Liver (tissue), 7 donors: ENCODE measurements at regions not wholly inside any gene's neighbourhood (a gene's known extent, or its start where the extent isn't known, plus 50 kb on each side); places are given as distances from the start of the nearest gene placed in this dataset.

Experiments used
- DNase-seq: peaks from one replicate; pipeline ENCODE4 v3.0.0-alpha.2; 2017; ENCODE audit warnings: low spot score
- H3K27ac ChIP-seq, 2 donors: one replicate each; pipeline ENCODE4 v1.7.0; 2013; ENCODE audit warnings: inconsistent platforms in 2 of 2, low read length in 2 of 2, control low read depth in 1 of 2, low read depth in 1 of 2, mild to moderate bottlenecking in 1 of 2
- H3K27me3 ChIP-seq, 4 donors: one replicate each; pipeline versions ENCODE4 v1.6.1 to v1.7.0; 2013; ENCODE audit warnings: low read length in 3 of 4, inconsistent platforms in 1 of 4, mild to moderate bottlenecking in 1 of 4, moderate library complexity in 1 of 4; ENCODE audit not compliant: control insufficient read depth in 4 of 4, insufficient read depth in 4 of 4
- H3K36me3 ChIP-seq, 4 donors: one replicate each; pipeline versions ENCODE4 v1.6.1 to v1.7.0; 2013; ENCODE audit warnings: low read length in 3 of 4, mild to moderate bottlenecking in 3 of 4, low read depth in 1 of 4, moderate library complexity in 1 of 4; ENCODE audit not compliant: control insufficient read depth in 4 of 4, insufficient read depth in 3 of 4
- H3K4me1 ChIP-seq, 4 donors: one replicate each; pipeline versions ENCODE4 v1.6.1 to v1.7.0; 2013; ENCODE audit warnings: low read length in 3 of 4, mild to moderate bottlenecking in 3 of 4, moderate library complexity in 1 of 4; ENCODE audit not compliant: control insufficient read depth in 4 of 4, insufficient read depth in 4 of 4
- H3K4me3 ChIP-seq, 3 donors: one replicate each; pipeline versions ENCODE4 v1.6.1 to v1.7.0; 2013; ENCODE audit warnings: low read length in 3 of 3, control low read depth in 1 of 3, low read depth in 1 of 3, mild to moderate bottlenecking in 1 of 3
- H3K9ac ChIP-seq, 2 donors: one replicate each; pipeline ENCODE4 v1.7.0; 2013; ENCODE audit warnings: low read length in 2 of 2, mild to moderate bottlenecking in 2 of 2, moderate library complexity in 2 of 2, control low read depth in 1 of 2, low read depth in 1 of 2
- H3K9me3 ChIP-seq, 4 donors: one replicate each; pipeline versions ENCODE4 v1.6.1 to v1.7.0; 2013; ENCODE audit warnings: low read length in 3 of 4; ENCODE audit not compliant: control insufficient read depth in 4 of 4
- ATF3 ChIP-seq: IDR thresholded peaks from 2 replicates; pipeline ENCODE4 v1.6.1; 2016; ENCODE audit warnings: antibody characterized with exemption
- FOXA1 ChIP-seq: IDR thresholded peaks from 2 replicates; pipeline ENCODE4 v1.6.1; 2016; ENCODE audit warnings: antibody characterized with exemption
- GABPA ChIP-seq, 2 donors: IDR thresholded peaks in 1 of 2; conservative IDR thresholded peaks in 1 of 2; 2 replicates each; pipeline ENCODE4 v1.6.1; 2016; ENCODE audit warnings: antibody characterized with exemption in 2 of 2, mild to moderate bottlenecking in 1 of 2, moderate library complexity in 1 of 2
- HNF4A ChIP-seq, 2 donors: conservative IDR thresholded peaks; 2 replicates each; pipeline ENCODE4 v1.6.1; 2016; ENCODE audit warnings: antibody characterized with exemption in 2 of 2, mild to moderate bottlenecking in 2 of 2
- HNF4G ChIP-seq: IDR thresholded peaks from 2 replicates; pipeline ENCODE4 v1.6.1; 2016; ENCODE audit warnings: antibody characterized with exemption
- RAD21 ChIP-seq, 2 donors: IDR thresholded peaks; 2 replicates each; pipeline ENCODE4 v1.6.1; 2016; ENCODE audit warnings: antibody characterized with exemption in 2 of 2, mild to moderate bottlenecking in 2 of 2
- SP1 ChIP-seq: IDR thresholded peaks from 2 replicates; pipeline ENCODE4 v1.6.1; 2018; ENCODE audit warnings: antibody characterized with exemption, mild to moderate bottlenecking
- TAF1 ChIP-seq: conservative IDR thresholded peaks from 2 replicates; pipeline ENCODE4 v1.6.1; 2016; ENCODE audit warnings: antibody characterized with exemption, mild to moderate bottlenecking
- YY1 ChIP-seq: IDR thresholded peaks from 2 replicates; pipeline ENCODE4 v1.6.1; 2016; ENCODE audit warnings: antibody characterized with exemption, mild to moderate bottlenecking
- WGBS: extraction: QIAGEN DNeasy Blood & Tissue Kit; methylation state at CpG from one replicate; pipeline ENCODE4 v1.1.7; 2013; 5-methylcytosine and 5-hydroxymethylcytosine counted together
- TF ChIP-seq, protein P1 (sequence below): IDR thresholded peaks from 2 replicates; pipeline ENCODE4 v1.6.1; 2016; ENCODE audit warnings: antibody characterized with exemption
- TF ChIP-seq, protein P2 (sequence below): IDR thresholded peaks from 2 replicates; pipeline ENCODE4 v1.6.1; 2016; ENCODE audit warnings: antibody characterized with exemption, mild to moderate bottlenecking
- TF ChIP-seq, protein P3 (sequence below): IDR thresholded peaks from 2 replicates; pipeline ENCODE4 v1.6.1; 2016; ENCODE audit warnings: antibody characterized with exemption
- donor health status: healthy.
- donor health status: healthy.
- donor health status: healthy.
- donor health status: healthy.

- no peak for TF ChIP-seq TAF1
- TF ChIP-seq, protein P1, sequence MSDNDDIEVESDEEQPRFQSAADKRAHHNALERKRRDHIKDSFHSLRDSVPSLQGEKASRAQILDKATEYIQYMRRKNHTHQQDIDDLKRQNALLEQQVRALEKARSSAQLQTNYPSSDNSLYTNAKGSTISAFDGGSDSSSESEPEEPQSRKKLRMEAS, result no peak
- TF ChIP-seq, protein P2, sequence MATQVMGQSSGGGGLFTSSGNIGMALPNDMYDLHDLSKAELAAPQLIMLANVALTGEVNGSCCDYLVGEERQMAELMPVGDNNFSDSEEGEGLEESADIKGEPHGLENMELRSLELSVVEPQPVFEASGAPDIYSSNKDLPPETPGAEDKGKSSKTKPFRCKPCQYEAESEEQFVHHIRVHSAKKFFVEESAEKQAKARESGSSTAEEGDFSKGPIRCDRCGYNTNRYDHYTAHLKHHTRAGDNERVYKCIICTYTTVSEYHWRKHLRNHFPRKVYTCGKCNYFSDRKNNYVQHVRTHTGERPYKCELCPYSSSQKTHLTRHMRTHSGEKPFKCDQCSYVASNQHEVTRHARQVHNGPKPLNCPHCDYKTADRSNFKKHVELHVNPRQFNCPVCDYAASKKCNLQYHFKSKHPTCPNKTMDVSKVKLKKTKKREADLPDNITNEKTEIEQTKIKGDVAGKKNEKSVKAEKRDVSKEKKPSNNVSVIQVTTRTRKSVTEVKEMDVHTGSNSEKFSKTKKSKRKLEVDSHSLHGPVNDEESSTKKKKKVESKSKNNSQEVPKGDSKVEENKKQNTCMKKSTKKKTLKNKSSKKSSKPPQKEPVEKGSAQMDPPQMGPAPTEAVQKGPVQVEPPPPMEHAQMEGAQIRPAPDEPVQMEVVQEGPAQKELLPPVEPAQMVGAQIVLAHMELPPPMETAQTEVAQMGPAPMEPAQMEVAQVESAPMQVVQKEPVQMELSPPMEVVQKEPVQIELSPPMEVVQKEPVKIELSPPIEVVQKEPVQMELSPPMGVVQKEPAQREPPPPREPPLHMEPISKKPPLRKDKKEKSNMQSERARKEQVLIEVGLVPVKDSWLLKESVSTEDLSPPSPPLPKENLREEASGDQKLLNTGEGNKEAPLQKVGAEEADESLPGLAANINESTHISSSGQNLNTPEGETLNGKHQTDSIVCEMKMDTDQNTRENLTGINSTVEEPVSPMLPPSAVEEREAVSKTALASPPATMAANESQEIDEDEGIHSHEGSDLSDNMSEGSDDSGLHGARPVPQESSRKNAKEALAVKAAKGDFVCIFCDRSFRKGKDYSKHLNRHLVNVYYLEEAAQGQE, result no peak
- Histone ChIP-seq H3K4me3 (no peak overlapping the region), H3K36me3 (no peaks in the 10 kb centered on the region), H3K27ac (no peak overlapping the region), H3K4me1 (no peaks in the 10 kb centered on the region), H3K9ac (no peak overlapping the region), H3K9me3 (no peaks in the 10 kb centered on the region), H3K27me3 (no peaks in the 10 kb centered on the region)
- WGBS, result 87% methylated on average over 5 of the region's 5 CpGs
- no peak for DNase-seq
Measured at GRCh38 chr10:21246178-21246577, 279.3 kb downstream of the SKIDA1 start.

DNA sequence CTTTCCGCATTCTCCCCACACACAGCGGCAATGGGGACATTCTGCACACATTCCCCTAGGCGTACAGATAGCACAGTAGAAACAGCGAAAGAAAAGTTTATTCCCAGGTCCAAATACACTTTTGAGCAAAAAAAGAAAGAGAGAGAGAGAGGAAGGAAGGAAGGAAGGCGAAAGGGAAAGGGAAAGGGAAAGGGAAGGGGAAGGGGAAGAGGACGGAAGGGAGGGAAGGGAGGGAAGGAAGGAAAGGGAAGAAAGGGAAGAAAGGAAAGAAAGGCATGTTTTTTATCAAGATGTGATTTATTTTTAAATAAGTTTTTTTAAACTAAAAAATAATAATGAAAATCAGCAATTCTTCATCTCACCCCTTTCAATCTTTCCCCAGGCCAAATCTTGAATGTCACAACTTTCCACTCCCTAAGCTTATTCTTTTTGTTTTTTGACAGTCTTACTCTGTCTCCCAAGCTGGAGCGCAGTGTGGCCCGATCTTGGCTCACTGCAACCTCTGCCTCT lies 281.7 kb downstream of the SKIDA1 start:
- Histone ChIP-seq H3K9ac (no peak overlapping the region), H3K4me3 (no peak overlapping the region), H3K9me3 (no peaks in the 10 kb centered on the region), H3K36me3 (no peaks in the 10 kb centered on the region), H3K27me3 (no peaks in the 10 kb centered on the region), H3K27ac (no peak overlapping the region), H3K4me1 (no peaks in the 10 kb centered on the region)
- no peak for DNase-seq
- TF ChIP-seq HNF4G (no peak), ATF3 (no peak), GABPA (IDR thresholded peaks at IDR 0.05 in 1 of 2, conservative IDR thresholded peaks at IDR 0.05 in 1 of 2) (no peak)
- TF ChIP-seq, protein P3, sequence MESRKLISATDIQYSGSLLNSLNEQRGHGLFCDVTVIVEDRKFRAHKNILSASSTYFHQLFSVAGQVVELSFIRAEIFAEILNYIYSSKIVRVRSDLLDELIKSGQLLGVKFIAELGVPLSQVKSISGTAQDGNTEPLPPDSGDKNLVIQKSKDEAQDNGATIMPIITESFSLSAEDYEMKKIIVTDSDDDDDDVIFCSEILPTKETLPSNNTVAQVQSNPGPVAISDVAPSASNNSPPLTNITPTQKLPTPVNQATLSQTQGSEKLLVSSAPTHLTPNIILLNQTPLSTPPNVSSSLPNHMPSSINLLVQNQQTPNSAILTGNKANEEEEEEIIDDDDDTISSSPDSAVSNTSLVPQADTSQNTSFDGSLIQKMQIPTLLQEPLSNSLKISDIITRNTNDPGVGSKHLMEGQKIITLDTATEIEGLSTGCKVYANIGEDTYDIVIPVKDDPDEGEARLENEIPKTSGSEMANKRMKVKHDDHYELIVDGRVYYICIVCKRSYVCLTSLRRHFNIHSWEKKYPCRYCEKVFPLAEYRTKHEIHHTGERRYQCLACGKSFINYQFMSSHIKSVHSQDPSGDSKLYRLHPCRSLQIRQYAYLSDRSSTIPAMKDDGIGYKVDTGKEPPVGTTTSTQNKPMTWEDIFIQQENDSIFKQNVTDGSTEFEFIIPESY, result no peak
- 93% methylated on average over 8 of the region's 8 CpGs for WGBS

GRCh38 chr10:21242915-21243314 lies 282.6 kb downstream of the SKIDA1 start:
- TF ChIP-seq, protein P1, result no peak
- TF ChIP-seq SP1, result no peak
- TF ChIP-seq FOXA1, result no peak
- TF ChIP-seq, protein P2, result no peak
- no peak for TF ChIP-seq YY1
- TF ChIP-seq, protein P3, result no peak
- no peak for TF ChIP-seq HNF4G
- no peak for TF ChIP-seq HNF4A (conservative IDR thresholded peaks at IDR 0.05)
- no peak for TF ChIP-seq RAD21 (IDR thresholded peaks at IDR 0.05)
- no peak for TF ChIP-seq ATF3
- no peak for TF ChIP-seq GABPA (IDR thresholded peaks at IDR 0.05 in 1 of 2, conservative IDR thresholded peaks at IDR 0.05 in 1 of 2)
- 47% methylated on average over 3 of the region's 3 CpGs for WGBS
- no peaks in the 10 kb centered on the region for H3K27me3 ChIP-seq
- H3K9ac ChIP-seq, result no peak overlapping the region
- H3K4me1 ChIP-seq, result no peaks in the 10 kb centered on the region
- no peak overlapping the region for H3K27ac ChIP-seq
- no peak for DNase-seq
- no peaks in the 10 kb centered on the region for H3K36me3 ChIP-seq
- H3K4me3 ChIP-seq, result no peak overlapping the region
- no peaks in the 10 kb centered on the region for H3K9me3 ChIP-seq
